HG03159 (cell line): ENCODE measurements at regions not wholly inside any gene's neighbourhood (a gene's known extent, or its start where the extent isn't known, plus 50 kb on each side); places are given as distances from the start of the nearest gene placed in this dataset.

Experiments
- ATAC-seq: cut with Tn5 transposase; IDR thresholded peaks from one replicate; pipeline ENCODE4 v1.9.1; 2021; ENCODE audit warnings: mild to moderate bottlenecking, moderate library complexity; ENCODE audit not compliant: unreplicated experiment

- ATAC-seq = no peak
Measured at GRCh38 chr1:57475366-57475765, 51.5 kb upstream of the DAB1 start.

- ATAC-seq = no peak
Measured at GRCh38 chr1:57474137-57474750, 50.4 kb upstream of the DAB1 start.
